IMR-90 (cell line): ENCODE measurements at regions not wholly inside any gene's neighbourhood (a gene's known extent, or its start where the extent isn't known, plus 50 kb on each side); places are given as distances from the start of the nearest gene placed in this dataset.

Experiments used
- CTCF ChIP-seq: conservative IDR thresholded peaks from 2 replicates; pipeline ENCODE4 v1.5.1; 2012; ENCODE audit warnings: mild to moderate bottlenecking, low read depth, low read length, improper control_type of control experiment
- MAZ ChIP-seq: IDR thresholded peaks from 2 replicates; pipeline ENCODE4 v1.6.1; 2012; ENCODE audit warnings: low read depth, mild to moderate bottlenecking, low read length, improper control_type of control experiment, moderate library complexity, borderline replicate concordance
- POLR2A ChIP-seq: IDR thresholded peaks from 2 replicates; pipeline ENCODE4 v1.6.1; 2012; ENCODE audit warnings: mild to moderate bottlenecking, low read depth, low read length
- RAD21 ChIP-seq: IDR thresholded peaks from 2 replicates; pipeline ENCODE4 v1.6.1; 2012; ENCODE audit warnings: low read length, improper control_type of control experiment
- RCOR1 ChIP-seq: IDR thresholded peaks from 2 replicates; pipeline ENCODE4 v1.6.1; 2012; ENCODE audit warnings: mild to moderate bottlenecking, low read length, improper control_type of control experiment; ENCODE audit not compliant: insufficient replicate concordance
- RFX5 ChIP-seq: IDR thresholded peaks from 2 replicates; pipeline ENCODE4 v1.8.0; 2012; ENCODE audit warnings: low read depth, mild to moderate bottlenecking, low read length, moderate library complexity
- USF2 ChIP-seq: fragments of 150-350 bp; IDR thresholded peaks from 2 replicates; pipeline ENCODE4 v1.6.1; 2017; ENCODE audit warnings: mild to moderate bottlenecking, antibody characterized with exemption, low read length, low read depth

- TF ChIP-seq RCOR1 = no peak
- no peak for TF ChIP-seq POLR2A
- no peak for TF ChIP-seq CTCF
- no peak for TF ChIP-seq RAD21
- no peak for TF ChIP-seq RFX5
- no peak for TF ChIP-seq MAZ
- TF ChIP-seq USF2 = no peak
Measured at GRCh38 chr5:4991925-4992324, 148.2 kb upstream of the ADAMTS16 start.
